ENCODE measurements at regions not wholly inside any gene's neighbourhood (a gene's known extent, or its start where the extent isn't known, plus 50 kb on each side); places are given as distances from the start of the nearest gene placed in this dataset.

- TF ChIP-seq POLR2A (IDR thresholded peaks at IDR 0.05) (no peak), CTCF (IDR thresholded peaks at IDR 0.05) (no peak)
- no peak for ATAC-seq
Observed at GRCh38 chr1:87615901-87616300, 287.2 kb downstream of the LMO4 start.

GRCh38 chr1:87620807-87621206, 292.1 kb downstream of the LMO4 start:
- Histone ChIP-seq H3K4me1 (no peaks in the 10 kb centered on the region), H3K36me3 (replicated peaks in 1 of 2; ENCODE audit: insufficient read depth in 1 of 2, low read depth in 2 of 2) (no peaks in the 10 kb centered on the region), H3K4me3 (no peak overlapping the region), H3K27ac (no peak overlapping the region), H3K27me3 (no peaks in the 10 kb centered on the region), H3K9me3 (no peaks in the 10 kb centered on the region)
- ATAC-seq = no peak
- intact Hi-C loops (cut with DNase I) = no loop called here
- DNase-seq = no peak
- 88 to 97% methylated on average over 2 of the region's 2 CpGs for WGBS, 2 donors
- TF ChIP-seq CTCF (IDR thresholded peaks at IDR 0.05) (no peak), POLR2A (IDR thresholded peaks at IDR 0.05) (no peak)

More at GRCh38 chr1:87615901-87616300, 287.2 kb downstream of the LMO4 start:
- no peaks in the 10 kb centered on the region for H3K9me3 ChIP-seq
- no peak for DNase-seq
- no peak overlapping the region for H3K4me3 ChIP-seq
- intact Hi-C loops (cut with DNase I) = no loop called here
- no peaks in the 10 kb centered on the region for H3K4me1 ChIP-seq
- 78 to 84% methylated on average over 2 of the region's 2 CpGs for WGBS, 2 donors
- no peaks in the 10 kb centered on the region for H3K27me3 ChIP-seq
- no peaks in the 10 kb centered on the region for H3K36me3 ChIP-seq (replicated peaks in 1 of 2; ENCODE audit: insufficient read depth in 1 of 2, low read depth in 2 of 2)
- no peak overlapping the region for H3K27ac ChIP-seq

- no peak for ATAC-seq
- H3K27me3 ChIP-seq = no peaks in the 10 kb centered on the region
- TF ChIP-seq POLR2A (IDR thresholded peaks at IDR 0.05) (no peak), CTCF (IDR thresholded peaks at IDR 0.05) (no peak)
- no peak for DNase-seq
- intact Hi-C loops (cut with DNase I) = no loop called here
- no peak overlapping the region for H3K27ac ChIP-seq
- no peaks in the 10 kb centered on the region for H3K9me3 ChIP-seq
- 67 to 68% methylated on average over 1 of the region's 1 CpG for WGBS, 2 donors
- H3K4me3 ChIP-seq = no peak overlapping the region
- no peaks in the 10 kb centered on the region for H3K4me1 ChIP-seq
- H3K36me3 ChIP-seq (replicated peaks in 1 of 2; ENCODE audit: insufficient read depth in 1 of 2, low read depth in 2 of 2) = no peaks in the 10 kb centered on the region
Observed at GRCh38 chr1:87629673-87630072, 301.0 kb downstream of the LMO4 start.

- Histone ChIP-seq H3K36me3 (replicated peaks in 1 of 2; ENCODE audit: insufficient read depth in 1 of 2, low read depth in 2 of 2) (no peaks in the 10 kb centered on the region), H3K4me1 (no peaks in the 10 kb centered on the region), H3K27ac (no peak overlapping the region), H3K9me3 (no peaks in the 10 kb centered on the region), H3K27me3 (no peaks in the 10 kb centered on the region), H3K4me3 (no peak overlapping the region)
- DNase-seq (no peak), ATAC-seq (no peak)
- 77 to 79% methylated on average over 3 of the region's 3 CpGs for WGBS, 2 donors
- intact Hi-C loops (cut with DNase I) = no loop called here
- TF ChIP-seq POLR2A (IDR thresholded peaks at IDR 0.05) (no peak), CTCF (IDR thresholded peaks at IDR 0.05) (no peak)
Observed at GRCh38 chr1:87632232-87632631, 303.6 kb downstream of the LMO4 start.

GRCh38 chr1:87636198-87636892, 307.7 kb downstream of the LMO4 start:
- DNase-seq = no peak
- Histone ChIP-seq H3K27ac (no peak overlapping the region), H3K4me1 (no peaks in the 10 kb centered on the region), H3K27me3 (no peaks in the 10 kb centered on the region), H3K9me3 (no peaks in the 10 kb centered on the region), H3K4me3 (no peak overlapping the region), H3K36me3 (replicated peaks in 1 of 2; ENCODE audit: insufficient read depth in 1 of 2, low read depth in 2 of 2) (no peaks in the 10 kb centered on the region)
- intact Hi-C loops (cut with DNase I) = no loop called here
- TF ChIP-seq POLR2A (IDR thresholded peaks at IDR 0.05) = no peak
- TF ChIP-seq CTCF (IDR thresholded peaks at IDR 0.05) = no peak
- no peak for ATAC-seq
- WGBS, 2 donors = 90 to 97% methylated on average over 18 to 28 of the region's 28 CpGs

Data from body of pancreas (tissue), 4 donors.